ENCODE measurements at regions not wholly inside any gene's neighbourhood (a gene's known extent, or its start where the extent isn't known, plus 50 kb on each side); places are given as distances from the start of the nearest gene placed in this dataset.

GRCh38 chr2:223196331-223196730, 144.3 kb downstream of the KCNE4 start:
- no peak for TF ChIP-seq JUND (IDR thresholded peaks at IDR 0.05; ENCODE audit: low read depth)
- DNase-seq (ENCODE audit: low read depth in 1 of 2, low spot score in 1 of 2), result no peak
- in situ Hi-C loops (cut with HindIII; ENCODE audit: low pct_unique_long_range_greater_than_20kb, low sequenced_read_pairs), result no loop called here

- no peak for DNase-seq (ENCODE audit: low read depth in 1 of 2, low spot score in 1 of 2)
- TF ChIP-seq JUND (IDR thresholded peaks at IDR 0.05; ENCODE audit: low read depth), result no peak
- in situ Hi-C loops (cut with HindIII; ENCODE audit: low pct_unique_long_range_greater_than_20kb, low sequenced_read_pairs), result no loop called here
Observed at GRCh38 chr2:223197046-223197445, 145.1 kb downstream of the KCNE4 start.

DNA sequence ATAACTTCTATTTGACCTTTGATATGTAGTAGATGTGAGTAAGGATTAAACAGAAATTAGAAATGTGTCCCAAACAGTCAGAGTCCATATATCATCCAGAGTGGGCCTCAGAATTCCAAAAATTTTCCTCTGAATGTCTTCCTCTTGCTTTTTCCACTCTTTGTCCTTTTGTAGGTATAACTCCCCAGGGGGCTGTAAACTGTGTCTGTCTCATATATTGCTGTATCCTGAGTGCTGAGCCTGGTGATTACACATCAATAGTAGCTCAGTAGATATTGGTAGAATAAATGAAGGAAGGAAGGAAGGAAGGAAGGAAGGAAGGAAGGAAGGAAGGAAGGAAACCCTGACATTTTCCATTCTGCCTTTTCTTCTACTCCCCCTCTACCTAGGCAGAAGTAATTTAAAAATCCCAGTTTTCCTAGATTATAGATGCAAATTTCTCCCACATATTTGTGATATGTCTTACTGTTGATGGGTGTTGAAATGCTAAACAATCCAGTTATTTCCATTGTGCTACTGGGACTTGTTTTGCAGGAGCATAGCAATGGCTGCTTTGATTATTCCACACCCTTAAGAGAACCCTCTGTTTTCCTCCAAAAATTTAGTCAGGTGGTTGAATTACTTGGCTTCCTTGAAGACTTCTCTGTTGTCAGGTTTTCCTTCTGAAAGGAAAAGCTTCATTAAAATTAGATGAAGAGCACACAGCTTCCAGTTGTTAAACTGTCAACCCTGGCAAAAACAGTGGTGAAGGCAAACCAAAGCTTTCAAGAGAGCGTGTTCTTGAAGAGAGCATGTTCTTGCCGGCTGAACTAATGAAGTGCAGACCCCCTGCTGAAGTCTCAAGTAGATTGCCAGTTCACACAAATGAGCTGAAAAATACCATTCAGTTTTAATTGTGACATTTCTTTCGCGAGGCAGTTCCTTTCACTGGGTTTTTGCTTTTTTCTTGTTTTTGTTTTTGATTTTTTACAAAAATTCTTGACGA, 147.8 kb downstream of the KCNE4 start:
- in situ Hi-C loops (cut with HindIII; ENCODE audit: low pct_unique_long_range_greater_than_20kb, low sequenced_read_pairs), result no loop called here
- no peak for TF ChIP-seq JUND (IDR thresholded peaks at IDR 0.05; ENCODE audit: low read depth)
- no peak for DNase-seq (ENCODE audit: low read depth in 1 of 2, low spot score in 1 of 2)

- DNase-seq (ENCODE audit: low read depth in 1 of 2, low spot score in 1 of 2), result no peak
- in situ Hi-C loops (cut with HindIII; ENCODE audit: low pct_unique_long_range_greater_than_20kb, low sequenced_read_pairs), result no loop called here
- TF ChIP-seq JUND (IDR thresholded peaks at IDR 0.05; ENCODE audit: low read depth), result no peak
Observed at GRCh38 chr2:223203971-223204929, 152.3 kb downstream of the KCNE4 start.

GRCh38 chr2:223210489-223210888, 158.5 kb downstream of the KCNE4 start:
- no peak for DNase-seq (ENCODE audit: low read depth in 1 of 2, low spot score in 1 of 2)
- no peak for TF ChIP-seq JUND (IDR thresholded peaks at IDR 0.05; ENCODE audit: low read depth)
- in situ Hi-C loops (cut with HindIII; ENCODE audit: low pct_unique_long_range_greater_than_20kb, low sequenced_read_pairs), result no loop called here

DNA sequence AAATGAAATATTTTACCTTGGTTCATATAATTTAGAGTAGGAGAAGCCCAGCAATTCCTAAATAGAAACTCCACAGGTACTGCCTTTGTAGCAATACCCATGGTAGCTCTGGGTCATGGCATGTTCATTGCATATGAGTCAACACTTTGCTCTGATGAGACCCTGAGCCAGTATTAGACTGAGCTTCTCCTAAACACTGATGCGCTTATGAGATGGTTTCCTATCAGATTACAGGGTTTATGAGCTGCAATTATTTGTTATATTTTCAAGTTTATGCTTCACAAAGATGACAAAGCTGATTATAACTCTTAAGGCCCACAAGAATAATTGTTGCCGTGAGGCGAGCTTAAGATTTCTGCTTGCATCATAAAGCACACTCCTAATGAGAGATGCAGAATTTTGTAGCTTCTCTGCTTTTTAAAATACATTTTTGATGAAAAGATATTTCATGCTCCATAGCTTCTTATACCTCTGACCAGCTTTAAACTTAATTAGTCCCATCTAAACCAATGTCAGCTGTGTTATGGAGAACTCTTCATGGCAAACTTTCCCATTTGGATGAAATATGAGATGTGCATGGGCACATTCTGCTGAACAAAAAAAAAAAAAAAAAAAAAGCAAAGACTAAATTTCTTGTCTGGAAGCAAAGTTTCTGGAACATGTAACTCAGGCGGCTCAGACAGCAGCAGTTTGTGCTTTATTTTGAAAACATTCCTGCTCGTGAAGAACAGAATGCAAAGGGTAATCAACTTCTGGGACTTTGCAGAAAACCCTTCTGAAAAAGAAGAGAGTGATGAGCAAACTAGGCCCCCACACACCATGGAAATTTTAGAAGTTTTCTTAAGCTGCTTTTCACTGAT, 162.6 kb downstream of the KCNE4 start:
- no peak for TF ChIP-seq JUND (IDR thresholded peaks at IDR 0.05; ENCODE audit: low read depth)
- in situ Hi-C loops (cut with HindIII; ENCODE audit: low pct_unique_long_range_greater_than_20kb, low sequenced_read_pairs), result no loop called here
- no peak for DNase-seq (ENCODE audit: low read depth in 1 of 2, low spot score in 1 of 2)

DNA sequence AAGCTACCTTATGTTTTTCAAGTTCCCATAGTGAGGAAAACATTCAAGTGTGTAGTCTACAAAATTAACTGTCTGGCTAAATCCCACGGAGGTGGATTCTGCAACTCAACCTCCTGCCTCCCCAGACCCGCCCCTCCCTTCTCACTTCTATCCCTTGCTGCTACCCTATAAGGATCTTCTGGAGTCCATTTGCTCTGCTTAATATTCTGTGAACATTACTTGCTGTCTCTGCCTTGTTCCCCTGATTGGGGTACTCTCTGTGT, 163.2 kb downstream of the KCNE4 start:
- in situ Hi-C loops (cut with HindIII; ENCODE audit: low pct_unique_long_range_greater_than_20kb, low sequenced_read_pairs), result no loop called here
- TF ChIP-seq JUND (IDR thresholded peaks at IDR 0.05; ENCODE audit: low read depth), result no peak
- no peak for DNase-seq (ENCODE audit: low read depth in 1 of 2, low spot score in 1 of 2)

- in situ Hi-C loops (cut with HindIII; ENCODE audit: low pct_unique_long_range_greater_than_20kb, low sequenced_read_pairs), result no loop called here
- no peak for DNase-seq (ENCODE audit: low read depth in 1 of 2, low spot score in 1 of 2)
- no peak for TF ChIP-seq JUND (IDR thresholded peaks at IDR 0.05; ENCODE audit: low read depth)
Observed at GRCh38 chr2:223217373-223217772, 165.4 kb downstream of the KCNE4 start.

DNA sequence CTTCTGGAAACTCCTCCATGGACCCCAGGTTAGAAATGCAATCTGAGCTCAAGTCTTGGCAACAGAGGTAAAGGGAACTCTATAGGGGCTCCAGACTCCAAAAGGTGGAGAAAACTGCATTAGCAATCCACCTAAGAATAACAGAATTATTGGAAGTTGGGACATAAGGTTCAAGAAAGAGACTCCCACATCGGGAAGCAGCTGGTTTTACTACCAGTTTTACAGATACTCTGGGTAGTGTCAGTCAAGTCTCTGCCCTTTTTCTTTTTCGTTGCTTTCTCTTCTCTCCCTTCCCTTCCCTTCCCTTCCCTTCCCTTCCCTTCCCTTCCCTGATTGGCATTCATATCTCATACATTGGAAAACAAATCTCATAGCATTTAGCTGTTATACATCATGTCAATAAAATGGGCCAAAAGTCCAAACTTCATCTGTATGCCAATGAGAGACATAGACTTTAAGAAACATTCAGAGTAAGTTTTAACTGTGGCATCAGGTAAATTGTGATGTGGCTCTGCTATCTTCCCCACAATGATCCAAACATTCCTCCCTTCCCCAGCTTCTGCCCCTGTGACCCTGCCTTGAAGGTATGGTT, 166.7 kb downstream of the KCNE4 start:
- DNase-seq (ENCODE audit: low read depth in 1 of 2, low spot score in 1 of 2), result no peak
- in situ Hi-C loops (cut with HindIII; ENCODE audit: low pct_unique_long_range_greater_than_20kb, low sequenced_read_pairs), result no loop called here
- no peak for TF ChIP-seq JUND (IDR thresholded peaks at IDR 0.05; ENCODE audit: low read depth)

GRCh38 chr2:223219872-223220657, 168.1 kb downstream of the KCNE4 start:
- DNase-seq (ENCODE audit: low read depth in 1 of 2, low spot score in 1 of 2), result no peak
- in situ Hi-C loops (cut with HindIII; ENCODE audit: low pct_unique_long_range_greater_than_20kb, low sequenced_read_pairs), result no loop called here
- no peak for TF ChIP-seq JUND (IDR thresholded peaks at IDR 0.05; ENCODE audit: low read depth)

- DNase-seq (ENCODE audit: low read depth in 1 of 2, low spot score in 1 of 2), result no peak
- no peak for TF ChIP-seq JUND (IDR thresholded peaks at IDR 0.05; ENCODE audit: low read depth)
- in situ Hi-C loops (cut with HindIII; ENCODE audit: low pct_unique_long_range_greater_than_20kb, low sequenced_read_pairs), result no loop called here
Observed at GRCh38 chr2:223220658-223220925, 168.6 kb downstream of the KCNE4 start.
